ENCODE measurements at regions not wholly inside any gene's neighbourhood (a gene's known extent, or its start where the extent isn't known, plus 50 kb on each side); places are given as distances from the start of the nearest gene placed in this dataset.

DNA sequence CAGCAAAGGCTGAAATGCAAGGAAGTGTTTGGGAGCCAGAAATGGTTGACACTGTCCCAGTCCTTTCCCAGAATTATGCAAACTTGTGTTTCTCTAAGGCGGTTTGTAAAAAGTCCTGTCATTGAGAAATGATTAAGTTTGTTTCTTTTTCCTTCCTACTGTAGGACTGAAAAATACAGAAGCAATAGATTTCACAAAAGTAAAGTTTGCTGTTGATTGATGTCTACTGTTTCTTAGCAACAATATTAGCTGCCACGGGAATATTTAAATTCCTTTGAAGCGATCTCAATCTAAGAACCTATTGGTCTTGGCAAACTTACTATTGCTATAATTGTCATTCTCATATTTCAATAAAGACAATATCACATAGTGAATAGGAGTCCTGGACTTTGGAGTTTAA is 100.7 kb upstream of the IL12A start:
- DNase-seq, result no peak

DNA sequence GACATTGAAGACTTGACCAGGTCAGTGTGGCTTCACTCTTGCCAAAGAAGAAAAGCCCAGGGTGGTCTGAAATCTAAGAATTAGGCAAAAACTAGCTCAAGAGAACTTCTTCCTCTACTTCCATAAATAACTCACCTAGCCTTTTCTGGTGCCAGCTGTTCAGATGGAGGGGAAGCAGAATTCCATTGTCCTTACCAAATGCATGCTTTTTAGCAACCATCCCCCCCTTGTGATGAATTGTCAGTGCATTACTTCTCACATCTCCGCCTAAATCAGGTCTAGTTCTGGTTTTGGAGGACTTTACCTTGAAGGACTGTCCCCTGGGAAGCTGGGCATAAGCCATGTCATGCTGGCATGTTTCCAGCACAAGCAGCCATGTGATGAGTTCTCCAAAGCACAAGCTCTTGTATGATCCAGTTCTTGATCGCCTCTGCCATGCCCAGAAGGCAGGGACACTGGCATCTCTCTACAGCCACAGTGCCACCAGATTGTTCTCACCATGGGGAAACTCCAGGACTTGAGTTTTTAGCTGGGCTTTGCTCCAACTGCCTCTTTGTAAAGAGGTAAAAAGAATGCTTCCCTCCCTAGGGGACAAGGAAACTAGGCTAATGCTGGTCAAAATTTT is 96.4 kb upstream of the IL12A start:
- no peak for DNase-seq

DNA sequence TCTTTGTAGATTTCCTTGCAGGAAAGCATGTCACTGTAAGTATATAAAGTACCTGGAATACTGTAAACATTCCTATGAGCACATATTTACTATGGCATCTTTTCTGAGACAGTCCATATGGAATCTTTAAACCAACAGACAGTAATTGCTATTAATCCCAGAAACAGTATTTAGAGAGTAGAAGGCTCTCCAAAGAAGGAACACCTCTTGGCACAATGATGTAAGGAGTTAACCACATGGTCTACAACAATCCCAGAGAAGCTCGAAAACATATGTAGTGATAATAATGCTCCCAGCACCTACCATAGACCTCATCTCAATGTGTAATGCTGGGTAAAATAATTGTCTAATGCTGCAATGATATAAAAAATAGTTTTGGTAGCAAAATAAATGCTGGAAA is 95.8 kb upstream of the IL12A start:
- no peak for DNase-seq

DNA sequence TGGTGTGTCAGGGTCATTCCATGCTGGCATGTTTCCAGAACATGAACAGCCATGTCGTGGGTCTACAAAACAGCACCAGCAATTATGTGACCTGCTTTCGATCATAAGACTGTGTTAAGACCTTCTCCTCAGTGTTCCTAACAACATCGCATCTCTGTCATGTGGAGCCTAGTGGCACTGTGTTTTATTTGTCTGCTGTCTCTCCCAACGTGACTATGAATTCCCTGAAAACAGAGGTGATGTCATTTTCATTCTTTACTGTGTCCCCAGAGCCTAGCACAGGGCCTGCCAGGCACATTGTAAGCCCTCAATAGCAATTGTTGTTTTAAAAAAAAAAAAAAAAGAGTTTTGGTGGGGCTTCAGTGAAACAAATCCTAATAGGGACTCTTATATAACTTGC is 94.2 kb upstream of the IL12A start:
- DNase-seq, result no peak

DNA sequence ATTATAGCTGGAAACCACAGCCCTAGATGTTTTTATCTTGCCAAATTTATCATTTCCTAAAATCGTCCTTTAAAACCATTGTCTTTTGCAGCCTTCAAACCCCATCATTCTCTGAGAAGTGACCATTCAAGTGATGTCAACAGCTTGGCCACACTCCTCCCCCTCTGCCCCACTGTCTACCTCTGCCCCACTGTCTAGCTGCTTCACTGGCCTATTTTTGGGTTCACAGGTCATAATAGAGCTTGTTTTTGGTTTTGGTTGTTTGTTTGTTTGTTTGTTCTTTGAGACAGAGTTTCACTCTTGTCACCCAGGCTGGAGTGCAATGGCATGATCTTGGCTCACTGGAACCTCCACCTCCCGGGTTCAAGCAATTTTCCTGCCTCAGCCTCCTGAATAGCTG is 93.2 kb upstream of the IL12A start:
- DNase-seq, result no peak

DNA sequence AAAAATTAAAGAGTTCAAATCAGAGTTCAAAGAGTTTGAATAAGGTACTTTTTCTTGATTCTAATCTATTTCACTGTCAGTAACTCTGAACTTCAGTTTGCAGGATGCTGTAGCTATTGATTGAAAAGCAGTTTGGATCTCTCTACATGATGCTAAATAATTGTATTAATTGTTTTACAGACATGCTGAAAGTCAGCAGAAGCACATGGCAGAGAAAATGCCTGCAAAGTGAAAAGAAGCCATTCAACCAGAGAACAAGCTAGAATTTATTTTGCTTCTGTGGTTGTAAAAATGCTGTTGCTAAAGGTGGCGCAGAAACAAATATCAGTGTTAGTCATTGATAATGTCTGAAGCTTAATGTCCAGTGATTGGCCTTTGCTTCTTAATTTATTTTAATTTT is 92.1 kb upstream of the IL12A start:
- DNase-seq, result no peak

DNA sequence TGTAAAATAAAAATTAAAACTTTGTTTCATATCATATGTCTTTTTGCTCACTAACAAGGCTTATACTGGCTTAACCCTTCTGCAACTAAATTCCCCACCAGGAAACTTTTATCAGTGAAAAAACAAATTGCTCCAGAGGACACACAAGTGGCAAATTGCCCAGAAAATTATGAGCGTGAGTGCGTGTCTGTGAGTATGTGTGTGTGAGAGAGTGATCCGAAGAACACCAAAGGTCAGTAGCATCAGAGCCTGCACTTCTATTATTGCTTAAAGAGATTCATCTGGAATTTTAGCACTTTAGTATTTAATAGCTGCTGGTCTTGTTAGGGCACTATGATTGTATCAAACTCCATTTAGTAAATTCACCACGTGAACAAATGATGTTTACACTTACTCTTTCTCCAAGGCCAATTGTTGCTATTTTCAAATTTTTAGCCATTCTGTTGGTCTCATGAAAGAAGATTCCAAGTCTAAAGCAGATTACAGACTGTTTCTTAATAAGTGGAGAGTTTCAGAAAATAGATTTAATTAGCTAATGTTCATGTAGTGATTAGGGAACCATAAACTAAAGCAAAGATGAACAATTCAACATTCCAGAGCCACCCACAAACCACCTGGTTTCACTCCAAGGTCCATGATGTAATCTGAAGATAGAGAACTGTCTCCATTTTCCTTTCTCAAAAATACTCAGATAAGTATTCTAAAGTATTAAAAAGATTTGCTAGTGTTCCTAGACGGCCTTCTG is 91.1 kb upstream of the IL12A start:
- no peak for DNase-seq

DNA sequence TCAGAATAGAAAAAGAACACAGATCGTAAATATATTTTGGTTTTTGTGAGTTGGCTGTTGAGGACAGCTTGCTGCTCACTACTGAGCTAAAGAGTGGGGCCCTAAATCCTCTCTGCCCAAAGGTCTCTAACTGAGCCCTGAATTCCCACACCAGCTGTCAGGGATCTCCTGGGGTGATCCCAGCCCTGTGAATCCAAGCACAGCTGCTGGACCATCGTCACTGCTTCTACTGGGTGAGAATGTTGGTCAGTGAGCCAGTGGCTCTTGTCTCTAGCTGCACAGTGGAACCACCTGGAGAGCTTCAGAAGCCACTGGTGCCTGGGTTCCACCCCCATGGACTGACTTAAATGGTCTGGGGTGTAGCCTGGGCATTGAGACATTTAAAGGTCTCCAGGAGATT is 90.5 kb upstream of the IL12A start:
- no peak for DNase-seq

DNA sequence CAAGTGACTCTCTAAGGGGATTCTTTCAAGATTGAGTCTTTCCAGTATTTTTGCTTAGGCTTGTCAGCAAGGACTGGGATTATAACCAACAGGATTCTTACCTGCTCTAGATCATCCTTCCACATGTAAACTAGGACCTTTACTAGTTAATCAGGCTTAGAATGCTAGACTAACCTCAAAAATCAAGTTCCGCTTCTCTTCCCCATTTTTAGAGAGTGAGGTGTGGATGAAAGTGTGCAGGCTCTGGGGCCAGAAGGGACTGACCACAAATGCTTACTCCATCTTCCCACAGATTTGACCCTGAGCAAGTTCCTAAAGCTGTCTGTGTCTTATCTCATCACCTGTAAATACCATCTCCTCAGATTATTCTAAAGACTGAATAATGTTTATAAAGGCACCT is 89.5 kb upstream of the IL12A start:
- no peak for DNase-seq

DNA sequence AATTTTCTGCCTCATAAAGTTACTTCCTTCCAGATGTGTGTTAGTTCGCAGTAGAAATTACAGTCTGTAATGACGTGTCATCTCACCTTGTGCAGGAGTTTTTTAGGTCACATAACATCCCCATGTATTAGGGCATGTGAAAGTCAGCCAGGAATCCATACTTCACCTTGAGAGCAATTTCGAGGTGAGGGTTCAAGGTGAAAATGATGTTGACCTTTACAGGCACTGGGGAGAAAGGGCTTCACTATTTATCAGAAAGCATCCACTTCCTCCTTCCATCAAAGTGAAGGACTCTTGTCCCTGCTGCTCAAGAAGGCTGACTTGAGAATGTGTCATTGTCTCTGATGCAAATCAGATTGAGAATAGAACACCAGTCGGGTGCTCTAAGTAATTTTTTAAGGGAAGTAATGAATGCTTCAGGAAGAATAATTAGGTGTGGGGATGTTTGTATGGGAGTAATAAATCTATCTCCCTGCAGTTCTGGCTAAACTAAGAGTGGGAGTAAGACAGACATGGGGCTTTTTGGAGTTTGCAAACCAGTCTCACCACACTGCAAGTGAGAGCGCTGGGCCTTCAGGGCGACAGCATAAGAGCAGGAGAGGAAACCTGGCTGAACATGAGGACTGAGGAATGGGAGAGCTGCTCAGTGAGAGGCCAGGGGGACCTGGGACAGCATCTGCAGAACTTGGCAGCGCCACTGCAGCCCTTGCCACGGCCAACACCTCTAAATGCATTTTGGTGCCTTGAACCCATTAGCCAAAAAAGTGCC is 85.9 kb upstream of the IL12A start:
- no peak for DNase-seq

DNA sequence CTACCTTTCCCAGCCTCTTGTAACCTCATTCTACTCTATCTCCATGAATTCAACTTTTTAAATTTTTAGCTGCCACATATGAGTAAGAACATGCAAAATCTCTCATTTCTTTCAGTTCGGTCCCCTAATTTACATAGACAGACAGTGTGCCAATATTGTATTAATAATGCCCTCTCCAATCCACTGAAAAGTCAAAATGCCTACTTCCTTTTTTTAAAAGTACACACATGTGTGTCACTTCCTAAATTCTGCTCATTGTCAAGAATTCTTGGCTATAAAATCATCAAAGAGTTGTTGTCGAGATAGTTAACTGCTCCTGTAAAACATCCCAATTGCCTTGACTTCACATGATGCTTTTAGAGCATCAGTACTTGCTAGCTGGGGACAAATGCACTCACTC is 84.2 kb upstream of the IL12A start:
- no peak for DNase-seq

DNA sequence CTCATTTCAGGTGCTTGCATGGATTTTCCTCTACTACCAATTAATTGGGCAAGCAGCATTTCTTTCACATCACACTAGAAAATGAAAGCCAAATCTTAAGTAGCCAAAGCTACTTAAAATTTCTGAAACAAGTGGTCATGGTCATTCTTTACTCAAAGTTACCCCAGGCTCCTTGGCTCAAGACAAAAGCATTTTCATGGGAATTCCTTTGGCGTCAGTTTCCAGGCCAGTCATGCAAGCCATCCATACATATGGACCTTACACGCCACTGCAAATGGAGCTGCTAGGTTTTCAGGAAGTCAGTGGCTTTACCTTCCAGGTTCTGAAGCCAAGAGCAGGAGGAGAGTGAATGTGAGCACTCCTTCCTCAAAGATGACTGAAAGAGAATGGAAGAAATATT is 83.7 kb upstream of the IL12A start:
- DNase-seq, result no peak

DNA sequence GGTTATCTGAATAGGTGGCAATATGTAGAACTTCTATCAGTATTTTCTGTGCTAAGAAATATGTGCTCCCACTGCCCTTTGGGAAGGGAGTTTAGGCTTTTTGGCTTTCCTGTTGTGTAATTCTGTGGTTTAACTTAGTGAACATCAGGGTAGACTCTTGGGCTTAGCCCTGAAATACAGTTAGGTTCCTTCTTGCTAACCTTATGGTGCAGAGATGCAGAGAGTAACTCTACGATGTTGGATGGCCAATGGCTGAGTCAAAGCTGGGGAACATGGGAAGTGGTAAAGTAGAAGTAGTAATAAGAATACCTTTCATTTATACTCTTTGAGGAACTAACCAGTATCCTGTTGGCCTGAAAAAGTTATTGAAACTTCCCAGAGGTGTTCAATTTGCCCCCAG is 80.8 kb upstream of the IL12A start:
- DNase-seq, result no peak

DNA sequence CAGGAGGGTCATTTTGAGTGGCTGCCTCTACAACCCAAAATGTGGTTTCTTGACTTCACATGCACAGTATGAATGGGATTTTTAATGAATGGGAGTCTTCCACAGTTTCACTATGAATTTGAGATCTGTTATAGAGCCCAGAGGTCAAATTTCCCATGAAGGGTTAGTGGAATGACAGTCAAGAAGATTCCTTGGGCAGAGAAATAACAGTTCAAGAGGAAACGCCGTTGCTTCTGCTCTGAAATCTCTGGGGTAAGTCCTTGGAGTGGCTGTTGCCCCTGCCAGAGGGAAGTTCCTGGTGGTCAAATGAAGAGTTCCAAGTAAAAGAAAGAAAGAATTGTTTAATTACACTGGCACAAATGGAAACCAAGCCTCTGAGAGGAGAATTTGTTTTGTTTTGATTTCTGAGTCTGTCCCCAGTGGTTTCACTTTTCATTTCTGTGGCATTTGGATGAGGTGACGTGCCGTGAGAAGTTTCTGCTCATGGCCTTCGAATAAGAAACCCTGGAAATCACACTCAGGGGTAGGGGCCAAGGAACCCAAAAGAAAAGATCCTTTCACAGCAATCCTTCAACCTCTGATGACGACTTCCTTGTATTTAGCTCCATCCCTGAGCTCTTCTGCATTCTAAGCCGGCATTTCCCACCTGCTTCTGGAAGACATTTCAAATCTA is 77.5 kb upstream of the IL12A start:
- no peak for DNase-seq

DNA sequence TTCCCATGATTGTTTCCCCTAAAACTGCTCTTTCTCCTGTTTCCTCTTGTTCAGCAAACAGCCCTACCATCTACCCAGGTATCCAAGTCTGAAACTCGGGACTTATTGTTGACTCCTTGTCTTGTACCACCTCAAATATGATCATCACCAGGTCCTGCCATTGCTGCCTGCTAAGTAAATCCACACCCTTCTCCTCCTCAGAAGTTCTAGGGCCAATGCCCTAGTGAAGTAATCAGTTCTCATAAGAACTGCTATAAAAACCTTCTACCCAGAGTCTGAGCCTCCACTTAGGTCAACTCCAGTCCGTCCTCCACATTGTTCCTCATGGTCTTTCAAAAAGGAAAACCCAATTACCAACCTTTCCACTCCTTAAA is 77.0 kb upstream of the IL12A start:
- DNase-seq, result no peak

DNA sequence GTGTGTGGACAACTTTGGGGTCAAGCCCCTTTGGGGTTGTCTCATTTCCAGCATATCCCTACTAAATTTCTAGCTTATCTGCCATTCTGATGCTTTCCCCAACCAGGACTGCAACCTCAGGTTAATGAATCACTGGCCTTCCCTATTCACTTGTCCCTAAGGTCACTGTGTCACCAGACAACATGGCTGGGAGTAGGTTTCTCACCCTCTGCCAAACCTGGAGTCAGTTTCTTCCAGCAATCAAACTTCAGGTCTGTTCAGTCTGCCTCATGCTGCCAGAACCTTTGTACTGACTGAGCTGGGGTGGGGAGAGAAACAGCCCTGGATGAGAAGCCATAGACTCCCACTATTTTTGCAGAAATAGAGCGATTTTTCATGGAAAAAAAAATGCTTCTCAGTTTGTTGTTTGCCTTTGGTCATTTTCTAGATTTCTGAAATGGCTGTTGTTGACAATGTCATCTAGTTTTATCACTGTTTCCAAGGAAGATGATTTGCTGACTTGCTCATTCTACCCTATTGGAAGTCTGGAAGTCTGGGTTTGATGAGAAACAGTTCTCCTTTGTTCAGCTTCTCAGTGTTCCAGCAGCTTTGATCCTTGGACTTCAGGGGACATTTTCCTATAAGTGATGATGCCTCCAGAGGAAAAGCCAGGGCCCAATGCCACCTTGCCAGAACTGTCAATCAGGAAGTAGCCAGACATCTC is 74.8 kb upstream of the IL12A start:
- no peak for DNase-seq

DNA sequence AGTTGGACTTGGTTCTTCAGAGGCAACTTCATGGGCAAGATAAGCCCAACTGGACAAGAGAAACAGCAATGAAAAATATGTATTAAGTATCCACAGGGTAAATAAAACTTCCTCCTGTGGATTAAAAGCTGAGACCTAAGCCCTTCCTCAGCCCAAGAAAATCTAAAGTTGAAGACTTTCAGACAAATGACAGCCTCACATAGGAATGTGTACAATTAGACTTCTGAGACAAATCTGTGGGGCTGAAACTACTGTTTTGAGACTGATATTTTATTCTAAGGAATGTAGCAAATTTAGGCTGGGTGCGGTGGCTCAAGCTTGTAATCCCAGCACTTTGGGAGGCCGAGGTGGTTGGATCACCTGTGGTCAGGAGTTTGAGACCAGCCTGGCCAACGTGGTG is 74.2 kb upstream of the IL12A start:
- DNase-seq, result no peak

DNA sequence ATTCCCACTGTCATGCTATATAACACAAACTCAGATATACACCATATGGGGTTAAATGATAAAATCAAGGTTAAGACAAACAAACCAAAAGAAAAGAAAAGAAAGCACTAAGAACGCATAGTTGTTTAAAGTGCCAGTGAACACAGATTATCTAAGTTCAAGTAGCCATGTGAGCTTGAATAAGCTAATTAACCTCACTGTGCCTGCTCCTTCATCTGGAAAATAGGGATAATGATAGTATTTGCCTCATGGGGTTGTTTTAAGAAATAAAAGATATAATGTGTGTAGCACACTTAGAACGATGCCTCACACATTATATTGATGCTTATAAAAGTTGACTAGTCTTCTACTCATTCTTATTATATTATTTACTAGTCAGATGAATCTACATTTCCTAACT is 72.6 kb upstream of the IL12A start:
- DNase-seq, result no peak

DNA sequence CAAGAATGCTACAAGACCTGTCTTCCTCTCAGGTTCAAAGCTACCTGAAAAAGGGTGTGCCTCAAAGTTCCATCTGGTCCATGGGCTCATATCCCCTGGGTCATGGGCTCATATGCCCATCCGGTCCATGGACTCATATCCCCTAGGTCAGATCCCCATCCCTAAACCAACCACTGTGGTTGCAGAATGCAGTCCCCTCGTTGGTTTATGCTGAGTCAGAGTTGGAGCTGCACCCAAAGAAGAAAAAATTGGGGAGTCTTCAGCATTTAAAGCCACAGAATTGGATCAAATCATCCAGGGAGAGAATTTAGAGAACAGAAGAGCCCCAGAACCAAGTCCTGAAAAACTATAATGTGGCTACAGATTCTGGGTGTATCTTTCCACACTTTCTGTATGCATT is 71.5 kb upstream of the IL12A start:
- no peak for DNase-seq

DNA sequence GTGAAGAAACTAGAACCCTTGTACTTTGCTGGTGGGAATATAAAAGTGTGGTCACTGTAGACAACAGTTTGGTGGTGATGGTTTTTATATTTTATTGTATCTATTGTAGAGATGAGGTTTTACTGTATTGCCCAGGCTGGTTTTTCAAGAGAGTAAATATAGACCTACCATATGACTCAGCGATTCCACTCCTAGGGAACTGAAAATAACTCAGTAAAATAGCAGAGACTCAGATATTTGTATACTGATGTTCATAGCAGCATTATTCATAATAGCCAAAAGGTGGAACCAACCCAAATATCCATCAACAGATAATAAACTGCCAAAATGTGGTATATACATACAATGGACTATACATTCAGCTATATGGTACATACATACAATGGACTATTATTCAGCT is 68.8 kb upstream of the IL12A start:
- DNase-seq, result no peak

DNA sequence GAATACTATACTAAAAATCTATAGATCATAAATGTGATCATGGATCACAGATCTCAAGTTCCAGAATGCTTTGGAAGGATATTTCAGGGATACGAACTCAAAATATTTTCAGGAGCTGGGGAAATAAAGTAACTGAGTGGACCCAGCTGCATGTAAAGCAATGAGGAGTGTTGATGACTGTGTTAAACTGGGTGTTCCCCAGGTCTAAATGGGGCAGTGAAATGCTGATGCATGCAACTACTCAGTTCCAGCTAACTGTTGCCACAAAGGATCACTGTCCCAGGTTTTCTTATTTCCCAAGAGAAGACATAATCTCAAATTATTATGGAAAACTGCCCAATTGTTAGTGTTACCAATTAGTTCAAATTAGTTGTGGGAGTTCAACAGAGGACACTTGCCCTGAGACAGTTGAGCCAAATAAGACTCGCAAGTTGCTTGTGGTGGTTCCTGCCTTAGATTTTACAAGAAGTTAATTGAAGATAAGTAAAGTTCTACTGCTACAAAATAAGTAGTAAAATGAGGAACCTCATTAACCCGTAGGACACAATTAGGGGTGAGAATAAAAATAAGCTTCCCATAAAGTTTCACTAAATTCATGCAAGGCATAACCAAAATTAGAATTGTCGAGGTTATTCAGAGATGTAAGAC is 66.3 kb upstream of the IL12A start:
- DNase-seq, result no peak

DNA sequence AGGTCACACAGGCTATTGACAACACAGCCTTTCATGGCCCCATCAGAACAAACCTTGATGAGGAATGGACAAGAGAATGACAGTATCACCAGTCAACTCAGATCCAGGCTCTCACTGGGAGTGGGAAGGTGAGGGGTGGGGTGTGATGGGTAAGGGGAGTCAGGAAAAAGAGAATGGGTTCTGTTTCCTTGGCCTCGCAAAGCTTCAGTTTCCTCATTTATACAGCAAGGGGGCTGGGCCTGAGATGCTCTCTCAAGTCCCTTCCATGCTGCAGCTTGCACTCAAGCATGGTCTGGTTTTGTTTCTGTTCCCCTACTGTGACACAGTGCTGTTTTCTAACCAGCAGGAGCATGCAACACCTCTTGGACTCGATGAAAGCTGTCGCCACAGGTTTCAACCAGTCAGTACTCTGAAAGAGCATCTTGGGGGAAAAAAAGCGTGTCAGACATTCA is 65.7 kb upstream of the IL12A start:
- no peak for DNase-seq

DNA sequence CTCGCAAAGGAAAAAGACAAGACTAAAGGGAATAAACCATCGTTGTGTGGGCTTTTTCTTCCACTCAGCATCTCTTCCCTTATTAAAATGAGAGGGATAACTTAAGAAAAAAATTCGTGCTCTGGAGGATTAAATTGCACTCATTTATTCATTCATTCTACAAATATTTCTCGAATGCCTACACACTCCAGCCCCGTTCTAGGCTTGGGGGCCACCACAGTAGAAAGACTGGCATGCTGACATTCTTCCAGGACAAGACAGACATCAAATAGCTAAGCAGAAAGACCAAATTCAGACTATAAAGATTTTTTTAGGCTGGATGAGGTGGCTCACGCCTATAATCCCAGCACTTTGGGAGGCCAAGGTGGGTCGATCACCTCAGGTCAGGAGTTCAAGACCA is 65.3 kb upstream of the IL12A start:
- no peak for DNase-seq
